NCI-H187 (cell line): ENCODE measurements at regions not wholly inside any gene's neighbourhood (a gene's known extent, or its start where the extent isn't known, plus 50 kb on each side); places are given as distances from the start of the nearest gene placed in this dataset.

ENCODE experiments used
- DNase-seq, 2 experiments: peaks; one replicate each; lab custom pipeline; 2025; lab: John Stamatoyannopoulos, UW

- no peak for DNase-seq
Observed at GRCh38 chr14:34134484-34134883, 183.6 kb upstream of the EGLN3 start.

DNA sequence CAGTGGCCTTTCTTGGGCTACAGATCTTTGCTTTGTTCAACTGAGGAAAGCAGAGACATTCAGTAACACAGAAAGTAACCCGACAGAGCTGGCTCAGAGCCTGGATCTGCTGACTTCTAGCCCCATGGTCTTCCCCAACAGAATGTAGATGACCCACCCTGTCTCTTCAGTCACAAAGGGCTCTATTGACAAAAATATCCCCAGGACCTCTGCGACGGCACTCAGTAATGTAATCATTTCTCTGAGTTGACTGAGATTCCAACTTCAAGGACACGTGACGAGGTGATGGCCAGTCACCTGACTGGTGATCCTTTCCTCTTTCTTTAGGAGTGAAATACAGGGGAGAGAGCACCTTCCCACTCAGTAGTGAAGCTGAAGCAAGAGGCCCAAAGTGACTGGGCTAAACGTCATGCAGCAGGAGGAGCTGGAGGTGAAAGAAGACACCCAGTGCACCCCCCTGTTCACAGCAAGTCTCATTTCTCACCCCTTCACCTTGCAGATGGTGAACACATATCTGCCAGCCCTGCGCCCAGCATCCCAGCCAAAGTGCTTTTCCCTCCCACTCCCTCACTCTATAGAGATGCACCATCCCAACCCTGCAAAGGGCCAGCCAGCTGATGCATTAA is 179.2 kb upstream of the EGLN3 start:
- DNase-seq: no peak

- DNase-seq: no peak
Observed at GRCh38 chr14:34128665-34129064, 177.8 kb upstream of the EGLN3 start.

GRCh38 chr14:34126586-34126985 is 175.7 kb upstream of the EGLN3 start:
- no peak for DNase-seq

DNA sequence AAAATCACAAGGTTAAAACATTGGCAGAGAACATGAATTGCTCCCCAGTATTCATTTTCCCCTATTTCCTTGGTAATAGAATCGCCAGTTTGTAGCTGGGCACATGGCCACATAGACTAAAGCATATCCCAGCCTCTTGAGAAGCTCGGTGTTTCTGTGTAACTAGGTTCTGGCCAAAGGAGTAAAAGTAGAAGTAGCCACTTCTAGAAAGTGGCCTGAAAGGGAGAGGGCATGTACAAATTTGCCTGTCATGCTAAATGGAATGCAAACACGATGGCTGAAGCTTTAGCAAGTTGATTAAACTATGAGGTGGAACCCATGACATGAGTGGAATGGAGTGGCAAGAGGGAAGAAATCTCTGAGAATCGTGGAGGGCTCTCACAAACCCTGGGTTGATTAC is 173.7 kb upstream of the EGLN3 start:
- no peak for DNase-seq

GRCh38 chr14:34122650-34123049 is 171.8 kb upstream of the EGLN3 start:
- no peak for DNase-seq

- DNase-seq: no peak
Observed at GRCh38 chr14:34122081-34122480, 171.2 kb upstream of the EGLN3 start.

GRCh38 chr14:34120185-34120977 is 169.5 kb upstream of the EGLN3 start:
- no peak for DNase-seq

GRCh38 chr14:34119107-34119858 is 168.4 kb upstream of the EGLN3 start:
- no peak for DNase-seq

DNA sequence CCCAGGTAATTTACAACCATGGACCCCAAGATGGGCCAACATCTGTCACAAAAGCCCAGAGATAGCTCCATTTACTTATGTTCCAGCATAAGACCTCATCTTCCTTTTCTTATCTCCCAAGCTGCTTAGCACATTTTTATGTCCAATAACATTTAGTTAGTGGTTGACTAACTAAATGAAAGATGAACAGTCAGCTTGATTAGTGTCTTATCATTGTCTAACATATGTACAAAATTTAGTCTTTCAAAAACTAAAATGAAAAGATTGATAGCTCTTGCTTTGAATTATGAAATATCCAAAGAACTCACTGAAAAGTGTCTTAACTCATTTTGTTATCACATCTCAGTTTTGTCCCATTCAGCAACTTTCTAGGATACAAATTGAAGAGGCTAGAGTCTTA is 163.1 kb upstream of the EGLN3 start:
- no peak for DNase-seq

DNA sequence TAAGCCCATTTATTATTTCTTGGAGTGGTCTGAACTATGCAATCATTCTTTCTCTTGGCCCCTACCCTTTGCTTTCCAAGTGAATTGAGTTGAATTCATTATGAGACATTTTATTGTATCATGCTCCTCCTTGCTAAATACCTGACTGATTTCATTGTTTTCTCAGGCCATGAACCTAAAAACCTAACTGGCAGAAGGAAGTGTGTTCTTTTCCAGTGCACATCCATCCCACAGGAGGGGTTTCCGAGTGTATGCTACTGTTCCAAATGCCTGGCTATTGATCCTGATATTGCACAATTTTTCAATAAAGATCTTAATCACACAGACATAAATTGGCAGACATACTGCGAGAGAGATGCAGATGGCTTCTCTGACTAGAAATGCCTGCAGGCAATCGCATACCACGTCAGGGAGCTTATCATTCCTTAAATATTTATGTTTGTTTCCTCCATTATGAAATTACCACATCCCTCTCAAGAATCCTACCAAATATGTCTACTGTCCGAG is 162.2 kb upstream of the EGLN3 start:
- no peak for DNase-seq

DNA sequence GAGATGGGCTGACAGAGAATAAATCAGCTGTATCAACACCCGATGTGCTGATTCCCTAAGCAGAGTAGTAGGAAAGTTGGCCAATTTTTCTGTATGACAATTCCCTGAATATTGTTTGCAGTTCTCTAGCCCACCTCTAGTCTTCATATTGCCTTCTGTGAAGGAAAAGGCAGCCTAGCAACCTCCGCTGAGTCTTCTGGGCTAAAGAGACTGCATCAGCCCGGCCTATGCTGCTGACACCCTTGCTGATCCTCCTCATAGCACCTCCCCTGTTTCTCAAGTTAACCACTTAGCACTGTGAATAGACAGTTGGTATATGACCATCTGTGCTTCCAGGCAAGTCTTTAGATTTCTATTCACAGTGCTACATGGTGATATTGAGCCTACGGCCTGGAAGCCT is 161.1 kb upstream of the EGLN3 start:
- no peak for DNase-seq

- no peak for DNase-seq
Observed at GRCh38 chr14:34111505-34111904, 160.6 kb upstream of the EGLN3 start.

GRCh38 chr14:34110531-34110930 is 159.7 kb upstream of the EGLN3 start:
- DNase-seq: no peak

DNA sequence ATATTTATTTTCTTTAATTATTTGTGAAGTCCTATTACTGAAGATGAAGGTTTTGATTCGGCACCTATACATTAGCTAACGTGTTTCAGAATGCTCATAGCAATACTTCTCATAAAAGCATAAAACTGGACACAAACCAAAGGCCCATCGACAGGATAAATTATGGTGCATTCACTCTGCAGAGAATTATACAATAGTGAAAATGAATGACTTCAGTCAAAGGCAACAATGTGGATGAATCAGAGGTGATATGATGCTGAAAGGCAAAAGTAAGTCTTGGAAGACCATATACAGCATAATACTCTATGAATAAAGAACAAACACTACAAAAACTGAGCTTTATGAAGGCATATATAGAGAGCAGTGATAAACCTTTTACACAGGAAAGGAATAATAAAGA is 156.6 kb upstream of the EGLN3 start:
- no peak for DNase-seq

DNA sequence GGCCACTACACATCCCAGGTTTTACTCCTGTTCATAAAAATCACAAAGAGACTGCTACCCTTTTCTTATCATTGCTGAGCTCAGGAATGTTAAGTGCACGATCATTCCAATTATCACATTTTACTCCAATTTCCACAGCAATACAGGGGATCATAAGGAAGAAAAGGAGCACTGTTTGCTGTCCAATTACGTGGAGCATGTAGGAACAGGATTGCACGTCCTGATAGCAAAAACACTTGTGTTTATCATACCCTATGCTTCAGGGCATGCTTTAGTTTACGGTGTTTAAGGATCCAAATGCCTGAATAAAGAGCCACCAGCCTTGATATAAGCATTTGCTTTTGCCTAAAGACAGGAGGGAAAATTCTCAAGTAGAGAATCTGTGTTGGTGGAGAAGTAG is 155.4 kb upstream of the EGLN3 start:
- DNase-seq: no peak

- no peak for DNase-seq
Observed at GRCh38 chr14:34104489-34105397, 153.9 kb upstream of the EGLN3 start.

GRCh38 chr14:34103176-34103575 is 152.3 kb upstream of the EGLN3 start:
- no peak for DNase-seq

GRCh38 chr14:34099635-34100034 is 148.8 kb upstream of the EGLN3 start:
- peak in 1 of 2 experiments; percentile 14 for DNase-seq

GRCh38 chr14:34098985-34099349 is 148.1 kb upstream of the EGLN3 start:
- no peak for DNase-seq

GRCh38 chr14:34098045-34098984 is 147.4 kb upstream of the EGLN3 start:
- DNase-seq: no peak
